Neural crest cell (in vitro differentiated cells): ENCODE measurements at regions not wholly inside any gene's neighbourhood (a gene's known extent, or its start where the extent isn't known, plus 50 kb on each side); places are given as distances from the start of the nearest gene placed in this dataset.

ENCODE experiments used
- DNase-seq: peaks from one replicate; pipeline ENCODE4 v3.0.0; 2021; ENCODE audit warnings: low read depth, mixed read lengths, low spot score
- H3K27ac Mint-ChIP-seq: one replicate; pipeline ENCODE4 v1.8.0; 2021; ENCODE audit warnings: mild to moderate bottlenecking, mixed read lengths; ENCODE audit not compliant: unreplicated experiment
- H3K27me3 Mint-ChIP-seq: 2 replicates; pipeline ENCODE4 v1.8.0; 2021; ENCODE audit warnings: low read depth, mild to moderate bottlenecking, mixed read lengths
- H3K36me3 Mint-ChIP-seq: 2 replicates; pipeline ENCODE4 v1.8.0; 2021; ENCODE audit warnings: low read depth, mild to moderate bottlenecking, mixed read lengths
- H3K4me1 Mint-ChIP-seq: 2 replicates; pipeline ENCODE4 v1.8.0; 2021; ENCODE audit warnings: mixed read lengths
- H3K4me3 Mint-ChIP-seq: one replicate; pipeline ENCODE4 v1.8.0; 2021; ENCODE audit warnings: mild to moderate bottlenecking, mixed read lengths
- H3K9me3 Mint-ChIP-seq: 2 replicates; pipeline ENCODE4 v1.8.0; 2021; ENCODE audit warnings: mixed read lengths
- CTCF ChIP-seq: fragments of 200-600 bp; sonication (generic); conservative IDR thresholded peaks from 2 replicates; pipeline ENCODE4 v1.5.0; 2021; ENCODE audit warnings: antibody characterized with exemption, mild to moderate bottlenecking

GRCh38 chr10:6920072-6921019, 340.3 kb upstream of the PRKCQ start:
- no peaks in the 10 kb centered on the region for H3K27me3 Mint-ChIP-seq
- no peaks in the 10 kb centered on the region for H3K36me3 Mint-ChIP-seq
- TF ChIP-seq CTCF = peak; percentile 71
- peak; percentile 54 for DNase-seq
- H3K27ac Mint-ChIP-seq = no peak overlapping the region
- H3K4me3 Mint-ChIP-seq = no peak overlapping the region
- peaks cover 20% of the 10 kb centered on the region for H3K4me1 Mint-ChIP-seq
- H3K9me3 Mint-ChIP-seq = no peaks in the 10 kb centered on the region

DNA sequence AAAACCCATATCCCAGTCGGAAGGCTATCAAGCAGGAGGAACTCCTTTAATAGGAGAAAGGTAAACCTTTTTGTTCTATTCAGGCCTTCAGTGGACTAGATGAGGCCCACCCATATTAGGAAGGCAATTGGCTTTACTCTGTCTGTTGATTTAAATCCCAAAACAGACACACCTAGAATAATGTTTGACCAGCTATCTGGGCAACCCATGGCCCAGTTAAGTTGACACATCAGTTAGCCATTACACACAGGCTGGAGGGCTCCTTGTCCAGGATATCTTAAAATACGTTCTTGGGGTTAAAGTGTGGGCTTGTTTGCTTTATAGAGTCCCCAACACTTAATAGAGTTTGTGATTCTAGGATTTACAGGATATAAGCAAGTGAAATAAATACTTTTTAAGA, 339.0 kb upstream of the PRKCQ start:
- H3K9me3 Mint-ChIP-seq = no peaks in the 10 kb centered on the region
- H3K4me3 Mint-ChIP-seq = no peak overlapping the region
- H3K27ac Mint-ChIP-seq = no peak overlapping the region
- DNase-seq = no peak
- H3K4me1 Mint-ChIP-seq = peaks cover 18% of the 10 kb centered on the region
- TF ChIP-seq CTCF = no peak
- no peaks in the 10 kb centered on the region for H3K27me3 Mint-ChIP-seq
- H3K36me3 Mint-ChIP-seq = no peaks in the 10 kb centered on the region

GRCh38 chr10:6918305-6918704, 338.2 kb upstream of the PRKCQ start:
- H3K36me3 Mint-ChIP-seq = no peaks in the 10 kb centered on the region

DNA sequence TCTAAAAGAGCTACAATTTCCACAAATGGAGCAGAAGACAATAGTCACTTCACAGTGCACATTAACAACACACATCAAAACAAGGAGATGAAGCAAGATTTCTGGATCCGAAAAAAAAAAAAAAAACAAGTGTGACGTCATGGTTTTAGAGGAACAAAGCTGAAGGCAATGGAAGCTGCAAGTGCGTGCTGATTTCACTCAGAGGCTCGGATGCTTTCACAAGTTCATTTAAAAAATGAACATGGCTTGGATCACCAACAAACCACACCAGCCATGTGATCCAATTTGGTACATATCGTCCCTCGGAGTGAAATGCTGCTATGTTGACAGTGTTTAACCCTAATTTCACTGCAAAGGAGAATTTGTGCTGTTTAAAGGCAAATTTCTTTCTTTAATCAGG, 337.0 kb upstream of the PRKCQ start:
- Mint-ChIP-seq H3K9me3 (no peaks in the 10 kb centered on the region), H3K27me3 (no peaks in the 10 kb centered on the region), H3K27ac (no peak overlapping the region), H3K36me3 (no peaks in the 10 kb centered on the region), H3K4me1 (peaks cover 16% of the 10 kb centered on the region), H3K4me3 (no peak overlapping the region)
- TF ChIP-seq CTCF = no peak
- DNase-seq = no peak

More at GRCh38 chr10:6918305-6918704, 338.2 kb upstream of the PRKCQ start:
- no peak overlapping the region for H3K27ac Mint-ChIP-seq
- H3K4me1 Mint-ChIP-seq = peaks cover 16% of the 10 kb centered on the region
- TF ChIP-seq CTCF = peak; percentile 52
- no peaks in the 10 kb centered on the region for H3K9me3 Mint-ChIP-seq
- no peaks in the 10 kb centered on the region for H3K27me3 Mint-ChIP-seq
- no peak overlapping the region for H3K4me3 Mint-ChIP-seq
- peak; percentile 52 for DNase-seq

- TF ChIP-seq CTCF = no peak
- no peak overlapping the region for H3K4me3 Mint-ChIP-seq
- no peak for DNase-seq
- peaks cover 12% of the 10 kb centered on the region for H3K4me1 Mint-ChIP-seq
- no peaks in the 10 kb centered on the region for H3K9me3 Mint-ChIP-seq
- peak overlapping the region; percentile 3 for H3K27ac Mint-ChIP-seq
- no peaks in the 10 kb centered on the region for H3K36me3 Mint-ChIP-seq
- no peaks in the 10 kb centered on the region for H3K27me3 Mint-ChIP-seq
These were observed 336.5 kb upstream of the PRKCQ start for GRCh38 chr10:6916601-6917000.
